ENCODE measurements at regions not wholly inside any gene's neighbourhood (a gene's known extent, or its start where the extent isn't known, plus 50 kb on each side); places are given as distances from the start of the nearest gene placed in this dataset.

- no peak for DNase-seq (ENCODE audit: low read depth, low spot score)
- Histone ChIP-seq H3K4me3 (ENCODE audit: insufficient read length, low read depth) (no peak overlapping the region), H3K27me3 (ENCODE audit: insufficient read depth, insufficient read length) (no peaks in the 10 kb centered on the region), H3K36me3 (ENCODE audit: insufficient read depth, insufficient read length, low read length) (no peaks in the 10 kb centered on the region), H3K4me1 (ENCODE audit: insufficient read depth, insufficient read length) (no peaks in the 10 kb centered on the region), H3K9me3 (ENCODE audit: insufficient read depth, low read length) (peaks cover 11% of the 10 kb centered on the region; the same call in 1 of the 2 replicates), H3K9ac (ENCODE audit: insufficient read length, low read depth) (no peak overlapping the region)
- TF ChIP-seq SUZ12 (IDR thresholded peaks at IDR 0.05; ENCODE audit: extremely low read depth, insufficient read depth, insufficient read length) (no peak), ZNF274 (IDR thresholded peaks at IDR 0.05; ENCODE audit: low read depth, low read length) (no peak), YY1 (IDR thresholded peaks at IDR 0.05; ENCODE audit: insufficient read depth, insufficient read length) (no peak)
These were observed 698.9 kb downstream of the DIPK2A start for GRCh38 chr3:144670571-144670970.

DNA sequence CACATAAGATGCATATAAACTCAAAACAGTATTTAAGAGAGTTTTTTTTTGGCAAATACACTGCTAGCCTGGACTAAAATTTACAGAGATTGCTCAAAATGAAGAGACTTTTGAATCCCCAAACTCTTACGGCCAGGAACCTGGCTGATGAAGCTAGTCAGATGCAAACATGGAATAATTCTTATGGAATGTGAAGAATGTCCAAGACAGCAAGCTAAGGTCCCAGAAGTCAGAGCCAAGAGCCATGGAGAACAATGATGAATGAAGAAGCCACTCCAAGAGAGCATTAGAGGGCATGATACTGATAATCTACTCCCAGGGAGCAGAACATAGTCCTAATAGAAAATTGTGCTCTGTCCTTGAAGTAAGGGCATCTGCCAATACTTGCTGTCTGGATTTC lies 705.5 kb downstream of the DIPK2A start:
- DNase-seq (ENCODE audit: low read depth, low spot score), result no peak
- Histone ChIP-seq H3K9ac (ENCODE audit: insufficient read length, low read depth) (no peak overlapping the region), H3K36me3 (ENCODE audit: insufficient read depth, insufficient read length, low read length) (no peaks in the 10 kb centered on the region), H3K4me1 (ENCODE audit: insufficient read depth, insufficient read length) (no peaks in the 10 kb centered on the region), H3K27me3 (ENCODE audit: insufficient read depth, insufficient read length) (no peaks in the 10 kb centered on the region), H3K9me3 (ENCODE audit: insufficient read depth, low read length) (no peaks in the 10 kb centered on the region), H3K4me3 (ENCODE audit: insufficient read length, low read depth) (no peak overlapping the region)
- no peak for TF ChIP-seq ZNF274 (IDR thresholded peaks at IDR 0.05; ENCODE audit: low read depth, low read length)
- TF ChIP-seq SUZ12 (IDR thresholded peaks at IDR 0.05; ENCODE audit: extremely low read depth, insufficient read depth, insufficient read length), result no peak

- DNase-seq (ENCODE audit: low read depth, low spot score), result no peak
- Histone ChIP-seq H3K27me3 (ENCODE audit: insufficient read depth, insufficient read length) (no peaks in the 10 kb centered on the region), H3K4me1 (ENCODE audit: insufficient read depth, insufficient read length) (no peaks in the 10 kb centered on the region), H3K9me3 (ENCODE audit: insufficient read depth, low read length) (no peaks in the 10 kb centered on the region), H3K36me3 (ENCODE audit: insufficient read depth, insufficient read length, low read length) (no peaks in the 10 kb centered on the region), H3K4me3 (ENCODE audit: insufficient read length, low read depth) (no peak overlapping the region), H3K9ac (ENCODE audit: insufficient read length, low read depth) (no peak overlapping the region)
- TF ChIP-seq ZNF274 (IDR thresholded peaks at IDR 0.05; ENCODE audit: low read depth, low read length) (no peak), YY1 (IDR thresholded peaks at IDR 0.05; ENCODE audit: insufficient read depth, insufficient read length) (no peak), SUZ12 (IDR thresholded peaks at IDR 0.05; ENCODE audit: extremely low read depth, insufficient read depth, insufficient read length) (no peak)
These were observed 711.4 kb downstream of the DIPK2A start for GRCh38 chr3:144683065-144683464.

DNA sequence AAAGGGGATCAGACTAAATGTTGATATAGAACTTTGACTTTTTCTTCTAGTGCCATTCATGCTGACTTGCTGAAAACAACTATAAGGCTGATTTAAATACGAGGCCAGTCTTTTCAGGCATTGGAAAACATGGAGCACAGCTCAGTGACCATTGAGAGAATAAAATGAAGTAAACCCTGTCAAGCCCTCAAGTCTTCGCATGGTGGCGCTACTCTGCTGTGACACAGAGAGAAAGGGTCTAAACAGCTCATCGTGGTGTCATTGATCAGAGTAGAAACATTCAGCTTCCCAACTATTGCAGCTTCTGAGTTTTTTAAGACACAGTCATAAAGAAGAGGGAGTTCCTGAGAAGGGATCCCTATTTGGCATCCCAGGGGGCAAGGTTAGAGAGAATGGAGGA lies 716.2 kb downstream of the DIPK2A start:
- H3K9ac ChIP-seq (ENCODE audit: insufficient read length, low read depth), result no peak overlapping the region
- H3K27me3 ChIP-seq (ENCODE audit: insufficient read depth, insufficient read length), result no peaks in the 10 kb centered on the region
- no peak for TF ChIP-seq YY1 (IDR thresholded peaks at IDR 0.05; ENCODE audit: insufficient read depth, insufficient read length)

GRCh38 chr3:144692488-144692887 lies 720.9 kb downstream of the DIPK2A start:
- no peaks in the 10 kb centered on the region for H3K4me1 ChIP-seq (ENCODE audit: insufficient read depth, insufficient read length)
- no peaks in the 10 kb centered on the region for H3K36me3 ChIP-seq (ENCODE audit: insufficient read depth, insufficient read length, low read length)
- H3K4me3 ChIP-seq (ENCODE audit: insufficient read length, low read depth), result no peak overlapping the region
- H3K9ac ChIP-seq (ENCODE audit: insufficient read length, low read depth), result no peak overlapping the region
- no peak for DNase-seq (ENCODE audit: low read depth, low spot score)
- H3K27me3 ChIP-seq (ENCODE audit: insufficient read depth, insufficient read length), result no peaks in the 10 kb centered on the region
- peaks cover 3% of the 10 kb centered on the region; the same call in 1 of the 2 replicates for H3K9me3 ChIP-seq (ENCODE audit: insufficient read depth, low read length)
- TF ChIP-seq SUZ12 (IDR thresholded peaks at IDR 0.05; ENCODE audit: extremely low read depth, insufficient read depth, insufficient read length) (no peak), YY1 (IDR thresholded peaks at IDR 0.05; ENCODE audit: insufficient read depth, insufficient read length) (no peak), ZNF274 (IDR thresholded peaks at IDR 0.05; ENCODE audit: low read depth, low read length) (no peak)

More for the DNA sequence above, 716.2 kb downstream of the DIPK2A start:
- H3K9me3 ChIP-seq (ENCODE audit: insufficient read depth, low read length), result peaks cover 3% of the 10 kb centered on the region; the same call in 1 of the 2 replicates
- H3K4me1 ChIP-seq (ENCODE audit: insufficient read depth, insufficient read length), result no peaks in the 10 kb centered on the region
- no peak overlapping the region for H3K4me3 ChIP-seq (ENCODE audit: insufficient read length, low read depth)
- DNase-seq (ENCODE audit: low read depth, low spot score), result peak; percentile 44
- H3K36me3 ChIP-seq (ENCODE audit: insufficient read depth, insufficient read length, low read length), result no peaks in the 10 kb centered on the region

DNA sequence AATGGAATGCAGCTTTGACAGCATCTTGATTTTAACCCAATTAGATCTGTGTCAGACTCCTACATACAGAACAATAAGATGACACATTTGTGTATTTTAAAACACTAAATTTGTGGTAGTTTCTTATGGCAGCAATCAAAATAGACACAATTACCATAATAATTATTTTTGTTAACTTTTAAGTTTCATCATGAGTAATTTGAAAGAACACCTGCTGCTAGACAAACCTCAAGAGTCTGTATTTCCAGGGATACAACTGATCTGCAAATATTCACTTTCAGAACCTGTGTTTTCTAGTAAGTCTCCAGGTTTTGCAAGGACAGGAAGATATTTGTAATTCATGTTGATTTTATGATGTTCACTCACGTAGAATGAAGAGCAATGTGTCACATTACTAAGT lies 736.8 kb downstream of the DIPK2A start:
- H3K36me3 ChIP-seq (ENCODE audit: insufficient read depth, insufficient read length, low read length), result no peaks in the 10 kb centered on the region
- H3K9ac ChIP-seq (ENCODE audit: insufficient read length, low read depth), result no peak overlapping the region
- no peaks in the 10 kb centered on the region for H3K4me1 ChIP-seq (ENCODE audit: insufficient read depth, insufficient read length)
- H3K27me3 ChIP-seq (ENCODE audit: insufficient read depth, insufficient read length), result no peaks in the 10 kb centered on the region
- no peak for DNase-seq (ENCODE audit: low read depth, low spot score)
- no peaks in the 10 kb centered on the region for H3K9me3 ChIP-seq (ENCODE audit: insufficient read depth, low read length)
- no peak for TF ChIP-seq ZNF274 (IDR thresholded peaks at IDR 0.05; ENCODE audit: low read depth, low read length)
- no peak for TF ChIP-seq SUZ12 (IDR thresholded peaks at IDR 0.05; ENCODE audit: extremely low read depth, insufficient read depth, insufficient read length)
- no peak for TF ChIP-seq YY1 (IDR thresholded peaks at IDR 0.05; ENCODE audit: insufficient read depth, insufficient read length)
- H3K4me3 ChIP-seq (ENCODE audit: insufficient read length, low read depth), result no peak overlapping the region

DNA sequence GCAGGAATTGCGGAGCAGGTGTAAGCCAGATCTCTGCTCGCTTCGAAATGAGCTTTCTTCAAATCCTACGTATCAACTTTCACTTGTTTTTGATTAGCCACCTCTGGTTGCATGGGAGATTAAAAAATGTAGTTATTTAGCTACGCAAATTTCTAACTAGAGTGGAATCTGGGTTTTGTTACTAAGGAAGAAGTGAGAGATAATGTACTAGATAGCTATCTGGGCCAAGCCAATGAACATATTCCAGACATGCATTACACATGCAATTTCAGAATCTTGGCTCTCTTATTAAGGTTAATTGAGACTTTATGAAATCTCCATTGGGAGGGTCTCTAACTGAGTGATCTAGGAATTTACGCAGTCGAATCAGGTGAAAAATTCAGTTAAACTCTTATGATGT lies 765.7 kb downstream of the DIPK2A start:
- H3K36me3 ChIP-seq (ENCODE audit: insufficient read depth, insufficient read length, low read length), result no peaks in the 10 kb centered on the region
- no peak for TF ChIP-seq SUZ12 (IDR thresholded peaks at IDR 0.05; ENCODE audit: extremely low read depth, insufficient read depth, insufficient read length)
- TF ChIP-seq YY1 (IDR thresholded peaks at IDR 0.05; ENCODE audit: insufficient read depth, insufficient read length), result no peak
- no peak for TF ChIP-seq ZNF274 (IDR thresholded peaks at IDR 0.05; ENCODE audit: low read depth, low read length)
- no peak for DNase-seq (ENCODE audit: low read depth, low spot score)
- H3K4me3 ChIP-seq (ENCODE audit: insufficient read length, low read depth), result no peak overlapping the region
- H3K4me1 ChIP-seq (ENCODE audit: insufficient read depth, insufficient read length), result no peaks in the 10 kb centered on the region
- H3K9ac ChIP-seq (ENCODE audit: insufficient read length, low read depth), result no peak overlapping the region
- H3K9me3 ChIP-seq (ENCODE audit: insufficient read depth, low read length), result no peaks in the 10 kb centered on the region
- H3K27me3 ChIP-seq (ENCODE audit: insufficient read depth, insufficient read length), result no peaks in the 10 kb centered on the region

DNA sequence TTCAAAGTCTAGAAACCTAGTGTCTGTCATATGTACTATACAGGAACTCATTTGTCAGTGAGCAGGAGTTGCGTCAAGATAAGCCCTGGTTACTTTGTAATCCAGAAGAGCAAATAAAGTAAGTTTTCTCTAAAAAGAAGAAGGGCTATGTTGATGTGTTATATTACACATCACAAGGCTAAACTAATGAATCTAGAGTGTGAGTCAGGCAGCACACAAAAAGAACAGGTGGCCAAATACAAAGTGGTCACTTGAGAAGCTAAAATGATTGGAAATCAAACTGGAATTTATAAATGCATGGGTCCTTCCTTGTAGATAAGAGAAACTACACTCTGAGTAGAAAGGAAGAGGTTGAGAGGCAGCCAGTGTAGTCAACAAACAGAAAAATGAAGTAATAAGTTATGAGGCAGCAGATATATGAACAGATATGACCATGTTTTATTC lies 771.6 kb downstream of the DIPK2A start:
- H3K4me3 ChIP-seq (ENCODE audit: insufficient read length, low read depth), result no peak overlapping the region
- no peak for DNase-seq (ENCODE audit: low read depth, low spot score)
- no peaks in the 10 kb centered on the region for H3K36me3 ChIP-seq (ENCODE audit: insufficient read depth, insufficient read length, low read length)
- H3K9ac ChIP-seq (ENCODE audit: insufficient read length, low read depth), result no peak overlapping the region
- no peaks in the 10 kb centered on the region for H3K9me3 ChIP-seq (ENCODE audit: insufficient read depth, low read length)
- no peaks in the 10 kb centered on the region for H3K4me1 ChIP-seq (ENCODE audit: insufficient read depth, insufficient read length)
- TF ChIP-seq ZNF274 (IDR thresholded peaks at IDR 0.05; ENCODE audit: low read depth, low read length), result no peak
- no peaks in the 10 kb centered on the region for H3K27me3 ChIP-seq (ENCODE audit: insufficient read depth, insufficient read length)

Data from NT2/D1 (cell line).